Ishikawa (cell line): ENCODE measurements at regions not wholly inside any gene's neighbourhood (a gene's known extent, or its start where the extent isn't known, plus 50 kb on each side); places are given as distances from the start of the nearest gene placed in this dataset.

ENCODE experiments used
- CEBPB ChIP-seq: IDR thresholded peaks from 2 replicates; pipeline ENCODE4 v1.6.1; 2012
- MAX ChIP-seq: IDR thresholded peaks from 2 replicates; pipeline ENCODE4 v1.6.1; 2012
- REST ChIP-seq: IDR thresholded peaks from 2 replicates; pipeline ENCODE4 v1.6.1; 2012; ENCODE audit warnings: low read depth, mild to moderate bottlenecking
- USF1 ChIP-seq: IDR thresholded peaks from 2 replicates; pipeline ENCODE4 v1.6.1; 2012

- TF ChIP-seq CEBPB = no peak
- TF ChIP-seq REST = no peak
- TF ChIP-seq MAX = no peak
- TF ChIP-seq USF1 = no peak
These were observed 66.2 kb downstream of the VCX3A start for GRCh38 chrX:6468706-6469105.
